Tibial nerve (tissue), 4 donors: ENCODE measurements at regions not wholly inside any gene's neighbourhood (a gene's known extent, or its start where the extent isn't known, plus 50 kb on each side); places are given as distances from the start of the nearest gene placed in this dataset.
"Not testable (repeated sequence)": the region's sequence is repeated elsewhere in the genome, so short reads cannot be mapped to it uniquely, and the experiment has no call there.

Source experiments
- DNase-seq, 2 donors: peaks; one replicate each; pipeline ENCODE4 v3.0.0-alpha.2; 2019; ENCODE audit warnings: low spot score in 2 of 2
- H3K27ac ChIP-seq, 4 donors: fragments of 200-600 bp; sonication (generic) in 3 of 4; one replicate each; pipeline ENCODE4 v1.5.1; 2017 to 2019; ENCODE audit warnings: mild to moderate bottlenecking in 1 of 4
- H3K27me3 ChIP-seq, 2 donors: fragments of 200-600 bp; sonication (generic) in 1 of 2; one replicate each; pipeline versions ENCODE4 v1.5.1 to v1.6.0; 2017 to 2019
- H3K36me3 ChIP-seq, 3 donors: fragments of 200-600 bp; sonication (generic); one replicate each; pipeline ENCODE4 v1.5.1; 2018 to 2019
- H3K4me1 ChIP-seq, 4 donors: fragments of 200-600 bp; sonication (generic) in 3 of 4; one replicate each; pipeline ENCODE4 v1.5.1; 2017 to 2019
- H3K4me3 ChIP-seq, 4 donors: fragments of 200-600 bp; sonication (generic) in 3 of 4; one replicate each; pipeline ENCODE4 v1.5.1; 2017 to 2019; ENCODE audit warnings: mild to moderate bottlenecking in 1 of 4, moderate library complexity in 1 of 4
- H3K9me3 ChIP-seq, 4 donors: fragments of 200-600 bp; sonication (generic) in 3 of 4; one replicate each; pipeline ENCODE4 v1.5.1; 2017 to 2019
- CTCF ChIP-seq, 5 experiments: fragments of 200-600 bp in 3 of 5; fragments of 450-650 bp in 2 of 5; sonication (generic) in 3 of 5; IDR thresholded peaks; one replicate each; pipeline ENCODE4 v1.5.1; 2016 to 2019; ENCODE audit warnings: antibody characterized with exemption in 5 of 5, mild to moderate bottlenecking in 3 of 5, moderate library complexity in 2 of 5
- EP300 ChIP-seq, 2 donors: sonication (generic); formaldehyde crosslinking; IDR thresholded peaks; one replicate each; pipeline ENCODE4 v1.6.1; 2017; ENCODE audit warnings: antibody characterized with exemption in 2 of 2, mild to moderate bottlenecking in 1 of 2
- POLR2A ChIP-seq, 2 donors: fragments of 450-650 bp; IDR thresholded peaks; one replicate each; pipeline ENCODE4 v1.6.1; 2017; ENCODE audit warnings: antibody characterized with exemption in 2 of 2, mild to moderate bottlenecking in 2 of 2, moderate library complexity in 2 of 2
- WGBS, 2 donors: methylation state at CpG; one replicate each; pipeline ENCODE4 v1.1.5; 2018; 5-methylcytosine and 5-hydroxymethylcytosine counted together

DNA sequence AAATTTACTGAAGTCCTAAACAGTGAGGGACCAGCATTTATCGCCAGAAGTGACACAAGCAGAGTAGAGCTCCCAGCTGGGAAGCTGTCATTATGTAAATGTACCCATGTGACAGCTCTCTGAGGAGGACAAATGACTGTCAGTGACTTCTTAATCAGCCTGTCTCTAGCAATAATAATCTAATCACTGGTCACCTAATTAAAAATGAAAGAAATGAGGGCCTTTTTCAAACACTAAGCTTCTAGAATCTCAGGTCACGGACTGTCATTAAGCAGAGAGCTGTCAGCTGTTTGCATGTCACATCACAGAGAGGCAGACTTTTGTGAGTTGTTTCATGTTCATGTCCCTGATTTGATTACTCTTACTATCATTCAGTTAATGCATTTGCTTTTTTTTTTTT is 77.9 kb upstream of the FBXL17 start:
- peaks cover 0 to 7% (median 0%) of the 10 kb centered on the region in 4 donors for H3K9me3 ChIP-seq
- WGBS, 2 donors = 63 to 71% methylated on average over 2 of the region's 2 CpGs
- H3K27me3 ChIP-seq = no peaks in the 10 kb centered on the region
- H3K27ac ChIP-seq = no peak overlapping the region
- no peak for DNase-seq
- no peaks in the 10 kb centered on the region for H3K36me3 ChIP-seq
- no peaks in the 10 kb centered on the region for H3K4me1 ChIP-seq
- TF ChIP-seq POLR2A (IDR thresholded peaks at IDR 0.05) (no peak), EP300 (IDR thresholded peaks at IDR 0.05) (no peak), CTCF (IDR thresholded peaks at IDR 0.05) (no peak)
- no peak overlapping the region for H3K4me3 ChIP-seq

DNA sequence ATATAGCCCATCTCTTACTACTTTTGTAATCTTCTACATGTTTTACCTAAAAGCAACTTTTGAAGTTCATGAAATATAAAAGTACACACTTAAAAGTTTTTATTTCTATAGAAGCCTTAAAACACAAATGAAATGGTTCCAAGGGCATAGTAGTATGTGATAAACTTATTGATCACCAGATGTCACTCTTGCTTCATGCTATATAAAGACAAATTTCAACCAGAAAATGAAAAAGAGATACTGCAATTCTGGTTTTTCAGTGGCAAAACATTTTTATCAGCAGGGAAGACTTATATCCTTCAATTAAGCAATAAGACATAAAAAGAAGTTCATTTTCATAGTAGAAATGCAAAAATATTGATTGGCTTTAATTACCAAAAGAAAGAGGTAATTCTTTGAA is 69.4 kb upstream of the FBXL17 start:
- no peak overlapping the region for H3K27ac ChIP-seq
- no peak for TF ChIP-seq POLR2A (IDR thresholded peaks at IDR 0.05)
- TF ChIP-seq CTCF (IDR thresholded peaks at IDR 0.05) = no peak

GRCh38 chr5:108444130-108444529 is 62.2 kb upstream of the FBXL17 start:
- WGBS, 2 donors = 93 to 94% methylated on average over 3 of the region's 3 CpGs
- DNase-seq, H3K4me1 ChIP-seq, H3K9me3 ChIP-seq, H3K27ac ChIP-seq, H3K36me3 ChIP-seq, H3K4me3 ChIP-seq, H3K27me3 ChIP-seq: not testable (repeated sequence)

More for the DNA sequence above, 69.4 kb upstream of the FBXL17 start:
- Histone ChIP-seq H3K4me1 (no peaks in the 10 kb centered on the region), H3K36me3 (no peaks in the 10 kb centered on the region), H3K4me3 (no peak overlapping the region), H3K9me3 (peaks cover 0 to 28% (median 0%) of the 10 kb centered on the region in 4 donors), H3K27me3 (no peaks in the 10 kb centered on the region)
- DNase-seq = no peak

GRCh38 chr5:108442063-108442651 is 60.3 kb upstream of the FBXL17 start:
- not testable (repeated sequence) for DNase-seq, H3K36me3 ChIP-seq, H3K4me3 ChIP-seq, H3K4me1 ChIP-seq, H3K9me3 ChIP-seq, H3K27me3 ChIP-seq, H3K27ac ChIP-seq
- 93 to 94% methylated on average over 6 to 24 of the region's 24 CpGs for WGBS, 2 donors

DNA sequence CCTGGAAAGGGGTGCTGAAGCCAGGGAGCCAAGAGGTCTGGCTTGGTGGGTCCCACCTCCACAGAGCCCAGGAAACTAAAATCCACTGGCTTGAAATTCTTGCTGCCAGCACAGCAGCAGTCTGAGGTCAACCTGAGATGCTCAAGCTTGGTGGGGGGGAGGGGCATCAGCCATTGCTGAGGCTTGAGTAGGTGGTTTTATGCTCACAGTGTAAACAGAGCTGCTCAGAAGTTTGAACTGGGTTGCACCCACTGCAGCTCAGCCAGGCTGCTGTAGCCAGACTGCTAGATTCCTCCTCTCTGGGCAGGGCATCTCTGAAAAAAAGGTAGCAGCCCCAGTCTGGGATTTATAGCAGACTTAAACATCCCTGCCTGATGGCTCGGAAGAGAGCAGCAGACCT is 55.5 kb upstream of the FBXL17 start:
- H3K4me3 ChIP-seq = no peak overlapping the region
- TF ChIP-seq CTCF (IDR thresholded peaks at IDR 0.05) (no peak), EP300 (IDR thresholded peaks at IDR 0.05) (no peak), POLR2A (IDR thresholded peaks at IDR 0.05) (no peak)
- no peaks in the 10 kb centered on the region for H3K36me3 ChIP-seq
- H3K27me3 ChIP-seq = no peaks in the 10 kb centered on the region
- H3K9me3 ChIP-seq = no peaks in the 10 kb centered on the region
- no peak for DNase-seq
- H3K27ac ChIP-seq = no peak overlapping the region
- 82% methylated on average over 1 of the region's 1 CpG; no CpG with 5 or more reads in 1 of the 2 donors for WGBS, 2 donors
- peaks cover 0 to 3% (median 0%) of the 10 kb centered on the region in 4 donors for H3K4me1 ChIP-seq

DNA sequence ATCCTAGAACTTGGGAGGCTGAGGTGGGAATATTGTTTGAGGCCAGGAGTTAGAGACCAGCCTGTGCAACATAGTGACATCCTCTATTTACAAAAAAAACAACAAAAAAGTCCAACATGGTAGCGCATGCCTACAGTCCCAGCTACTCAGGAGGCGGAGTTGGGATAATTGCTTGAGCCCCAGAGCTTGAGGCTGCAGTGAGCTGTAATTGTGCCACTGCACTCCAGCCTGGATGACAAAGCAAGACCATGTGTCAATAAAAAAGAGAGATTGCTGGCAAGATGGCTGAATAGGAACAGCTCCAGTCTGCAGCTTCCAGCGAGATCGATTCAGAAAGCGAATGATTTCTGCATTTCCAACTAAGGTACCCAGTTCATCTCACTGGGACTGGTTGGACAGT is 54.8 kb upstream of the FBXL17 start:
- no peak for DNase-seq
- WGBS, 2 donors = 87 to 89% methylated on average over 5 of the region's 5 CpGs
- TF ChIP-seq CTCF (IDR thresholded peaks at IDR 0.05) = no peak
- TF ChIP-seq POLR2A (IDR thresholded peaks at IDR 0.05) = no peak
- TF ChIP-seq EP300 (IDR thresholded peaks at IDR 0.05) = no peak
- Histone ChIP-seq H3K4me3 (no peak overlapping the region), H3K27me3 (no peaks in the 10 kb centered on the region), H3K27ac (no peak overlapping the region), H3K9me3 (no peaks in the 10 kb centered on the region), H3K36me3 (no peaks in the 10 kb centered on the region), H3K4me1 (peaks cover 0 to 6% (median 0%) of the 10 kb centered on the region in 4 donors)
